BLaER1 treated with 17β-estradiol and CSF1 and Interleukin-3, amounts not matched to agents 10 nM and 100 nM (cell line): ENCODE measurements at regions not wholly inside any gene's neighbourhood (a gene's known extent, or its start where the extent isn't known, plus 50 kb on each side); places are given as distances from the start of the nearest gene placed in this dataset.
A peak's percentile ranks its signal among the peaks of the same experiment; 100 is the strongest.

Experiments used
- H3K27ac ChIP-seq, 11 experiments: shearing (Covaris generic); formaldehyde crosslinking; 2 replicates each; pipeline ENCODE4 v1.8.1; 2022
- H3K27me3 ChIP-seq, 11 experiments: shearing (Covaris generic); formaldehyde crosslinking; 2 replicates each; pipeline ENCODE4 v1.8.1; 2022
- H3K36me3 ChIP-seq, 11 experiments: shearing (Covaris generic); formaldehyde crosslinking; 2 replicates each; pipeline ENCODE4 v1.8.1; 2022
- H3K4me1 ChIP-seq, 10 experiments: shearing (Covaris generic); formaldehyde crosslinking; 2 replicates each; pipeline ENCODE4 v1.8.1; 2022
- H3K4me2 ChIP-seq, 11 experiments: shearing (Covaris generic); formaldehyde crosslinking; 2 replicates each; pipeline ENCODE4 v1.8.1; 2022
- H3K4me3 ChIP-seq, 10 experiments: shearing (Covaris generic); formaldehyde crosslinking; 2 replicates each; pipeline ENCODE4 v1.8.1; 2022
- H3K9ac ChIP-seq, 11 experiments: shearing (Covaris generic); formaldehyde crosslinking; 2 replicates each; pipeline ENCODE4 v1.8.1; 2022
- H3K9me3 ChIP-seq, 11 experiments: shearing (Covaris generic); formaldehyde crosslinking; replicated peaks in 1 of 11; 2 replicates each; pipeline ENCODE4 v1.8.1; 2022
- H4K20me1 ChIP-seq, 11 experiments: shearing (Covaris generic); formaldehyde crosslinking; 2 replicates each; pipeline ENCODE4 v1.8.1; 2022
- Cebpa-rat ChIP-seq, 11 experiments: shearing (Covaris generic); IDR thresholded peaks; 2 replicates each; pipeline ENCODE4 v1.8.1; 2022

GRCh38 chr3:180457225-180457624 lies 144.7 kb upstream of the TTC14 start:
- H3K4me1 ChIP-seq, result peaks cover 0 to 26% (median 0%) of the 10 kb centered on the region in 10 experiments; a peak in 4 of 20 replicates
- H3K9me3 ChIP-seq, result no peaks in the 10 kb centered on the region
- H3K4me2 ChIP-seq, result peak overlapping the region in 2 of 11 experiments; percentile 34 to 51; a peak in 3 of 22 replicates
- H3K27ac ChIP-seq, result peak overlapping the region in 1 of 11 experiments; percentile 35; a peak in 2 of 22 replicates
- no peak for TF ChIP-seq Cebpa-rat (IDR thresholded peaks at IDR 0.05)
- H3K9ac ChIP-seq, result no peak overlapping the region
- no peaks in the 10 kb centered on the region for H3K27me3 ChIP-seq
- H3K36me3 ChIP-seq, result no peaks in the 10 kb centered on the region
- H4K20me1 ChIP-seq, result no peaks in the 10 kb centered on the region
- no peak overlapping the region for H3K4me3 ChIP-seq

- no peak for TF ChIP-seq Cebpa-rat (IDR thresholded peaks at IDR 0.05)
- Histone ChIP-seq H3K9ac (no peak overlapping the region), H3K9me3 (no peaks in the 10 kb centered on the region), H4K20me1 (no peaks in the 10 kb centered on the region), H3K4me2 (no peak overlapping the region), H3K4me3 (no peak overlapping the region), H3K27ac (no peak overlapping the region), H3K27me3 (no peaks in the 10 kb centered on the region), H3K36me3 (no peaks in the 10 kb centered on the region), H3K4me1 (no peaks in the 10 kb centered on the region)
These were observed 135.5 kb upstream of the TTC14 start for GRCh38 chr3:180466401-180467011.

DNA sequence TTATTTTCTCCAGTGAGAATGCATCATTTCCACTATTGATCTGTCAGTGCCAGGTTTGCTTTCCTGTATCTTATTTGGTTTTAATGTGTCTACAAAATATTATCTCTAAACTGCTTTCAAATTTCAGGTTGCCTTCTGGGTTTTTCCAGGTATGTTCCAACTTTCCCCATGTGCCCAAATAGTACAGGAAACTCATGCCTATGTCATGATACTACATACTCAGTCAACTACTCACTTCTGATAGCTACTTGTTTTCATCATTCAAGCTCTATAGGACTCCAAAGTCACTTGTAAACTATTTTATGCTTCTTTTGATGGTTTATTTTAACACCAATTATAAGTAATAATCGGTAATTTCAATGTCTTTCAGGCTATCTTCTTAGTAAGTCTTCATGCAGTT lies 134.8 kb upstream of the TTC14 start:
- no peaks in the 10 kb centered on the region for H3K4me1 ChIP-seq
- no peak for TF ChIP-seq Cebpa-rat (IDR thresholded peaks at IDR 0.05)

DNA sequence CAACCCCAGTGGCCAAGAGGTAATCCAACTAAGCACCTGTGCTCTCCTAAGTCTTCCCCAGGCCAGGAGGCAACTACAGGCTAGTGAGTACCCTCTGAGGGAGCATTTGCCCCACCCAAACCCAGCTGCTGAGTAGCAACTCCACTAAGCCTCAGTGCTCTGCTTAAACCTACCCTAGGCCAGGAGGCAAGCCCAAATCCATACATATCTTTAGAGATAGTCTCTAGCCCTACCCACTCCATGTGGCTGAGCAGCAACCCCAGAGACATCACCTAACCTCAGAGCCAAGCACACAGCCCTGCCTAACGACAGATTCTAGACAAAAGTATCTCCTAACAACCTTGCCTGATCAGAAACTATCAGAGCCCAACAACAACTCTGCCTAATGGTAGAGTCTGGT lies 132.8 kb upstream of the TTC14 start:
- no peaks in the 10 kb centered on the region for H3K4me1 ChIP-seq
- H3K9me3 ChIP-seq, result no peaks in the 10 kb centered on the region
- no peak overlapping the region for H3K9ac ChIP-seq
- H4K20me1 ChIP-seq, result no peaks in the 10 kb centered on the region
- no peak overlapping the region for H3K27ac ChIP-seq
- no peak for TF ChIP-seq Cebpa-rat (IDR thresholded peaks at IDR 0.05)
- no peak overlapping the region for H3K4me2 ChIP-seq
- H3K27me3 ChIP-seq, result no peaks in the 10 kb centered on the region
- H3K36me3 ChIP-seq, result no peaks in the 10 kb centered on the region
- no peak overlapping the region for H3K4me3 ChIP-seq

More for the DNA sequence above, 134.8 kb upstream of the TTC14 start:
- no peak overlapping the region for H3K4me2 ChIP-seq
- H3K36me3 ChIP-seq, result no peaks in the 10 kb centered on the region
- H3K9ac ChIP-seq, result no peak overlapping the region
- H4K20me1 ChIP-seq, result no peaks in the 10 kb centered on the region
- H3K27me3 ChIP-seq, result no peaks in the 10 kb centered on the region
- H3K4me3 ChIP-seq, result no peak overlapping the region
- H3K9me3 ChIP-seq, result no peaks in the 10 kb centered on the region
- H3K27ac ChIP-seq, result no peak overlapping the region

DNA sequence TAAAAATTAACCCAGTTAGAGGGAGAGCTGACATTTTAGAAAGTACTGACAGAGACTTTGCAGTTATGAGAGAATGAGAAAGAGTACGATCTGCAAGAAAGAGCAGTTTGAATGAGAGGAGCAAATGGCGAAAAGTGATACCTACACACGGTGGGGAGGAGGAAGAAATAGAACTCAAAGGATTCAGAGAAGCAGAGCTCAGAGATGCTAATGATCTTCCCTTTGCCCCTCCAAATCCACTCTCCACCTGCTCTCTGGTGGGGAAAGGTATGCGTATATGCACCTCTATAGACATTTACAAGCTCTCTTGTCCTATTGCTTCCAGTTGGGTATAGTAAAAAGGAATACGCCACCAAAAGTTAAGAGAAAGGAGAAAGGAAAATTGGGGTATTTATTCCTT lies 123.3 kb upstream of the TTC14 start:
- Histone ChIP-seq H3K27ac (no peak overlapping the region), H3K27me3 (no peaks in the 10 kb centered on the region), H3K4me2 (no peak overlapping the region), H3K4me3 (no peak overlapping the region), H4K20me1 (no peaks in the 10 kb centered on the region), H3K4me1 (no peaks in the 10 kb centered on the region), H3K36me3 (no peaks in the 10 kb centered on the region), H3K9ac (no peak overlapping the region), H3K9me3 (no peaks in the 10 kb centered on the region)
- TF ChIP-seq Cebpa-rat (IDR thresholded peaks at IDR 0.05), result no peak

- Histone ChIP-seq H3K4me3 (no peak overlapping the region), H3K27me3 (no peaks in the 10 kb centered on the region), H3K4me2 (no peak overlapping the region), H3K27ac (no peak overlapping the region), H4K20me1 (no peaks in the 10 kb centered on the region), H3K9ac (no peak overlapping the region), H3K4me1 (no peaks in the 10 kb centered on the region), H3K9me3 (no peaks in the 10 kb centered on the region), H3K36me3 (no peaks in the 10 kb centered on the region)
- TF ChIP-seq Cebpa-rat (IDR thresholded peaks at IDR 0.05), result no peak
These were observed 109.9 kb upstream of the TTC14 start for GRCh38 chr3:180492047-180492446.

DNA sequence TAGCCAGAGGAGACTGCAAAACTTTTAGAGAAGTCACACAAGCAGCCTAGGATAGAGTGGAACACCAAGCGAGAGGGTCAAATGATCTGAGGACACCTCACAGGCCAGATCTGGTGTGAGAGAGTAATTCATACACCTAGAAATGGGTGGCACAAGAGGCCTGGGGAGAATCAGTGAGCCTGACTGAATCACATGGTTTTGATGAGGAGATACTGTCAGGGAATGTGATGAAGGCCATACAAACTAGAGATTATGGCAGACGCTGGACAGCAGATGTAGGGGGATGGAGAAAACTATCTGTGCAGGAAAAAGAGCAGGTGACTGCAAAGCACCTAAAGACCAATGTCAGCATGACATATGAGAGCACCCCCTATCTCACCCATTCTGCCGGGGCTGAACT lies 105.0 kb upstream of the TTC14 start:
- Histone ChIP-seq H3K4me3 (no peak overlapping the region), H3K27me3 (no peaks in the 10 kb centered on the region), H3K4me1 (no peaks in the 10 kb centered on the region), H4K20me1 (no peaks in the 10 kb centered on the region), H3K9me3 (peaks cover 12 to 24% (median 16%) of the 10 kb centered on the region in 11 experiments; a peak in 21 of 22 replicates), H3K9ac (no peak overlapping the region), H3K27ac (no peak overlapping the region), H3K4me2 (no peak overlapping the region), H3K36me3 (no peaks in the 10 kb centered on the region)
- no peak for TF ChIP-seq Cebpa-rat (IDR thresholded peaks at IDR 0.05)

GRCh38 chr3:180516368-180516767 lies 85.6 kb upstream of the TTC14 start:
- H3K27ac ChIP-seq, result no peak overlapping the region
- no peaks in the 10 kb centered on the region for H3K36me3 ChIP-seq
- no peaks in the 10 kb centered on the region for H3K27me3 ChIP-seq
- peaks cover 0 to 16% (median 11%) of the 10 kb centered on the region in 11 experiments; a peak in 11 of 22 replicates for H3K9me3 ChIP-seq
- no peak overlapping the region for H3K9ac ChIP-seq
- no peaks in the 10 kb centered on the region for H3K4me1 ChIP-seq
- H3K4me2 ChIP-seq, result no peak overlapping the region
- H3K4me3 ChIP-seq, result no peak overlapping the region
- no peaks in the 10 kb centered on the region for H4K20me1 ChIP-seq
- TF ChIP-seq Cebpa-rat (IDR thresholded peaks at IDR 0.05), result no peak

DNA sequence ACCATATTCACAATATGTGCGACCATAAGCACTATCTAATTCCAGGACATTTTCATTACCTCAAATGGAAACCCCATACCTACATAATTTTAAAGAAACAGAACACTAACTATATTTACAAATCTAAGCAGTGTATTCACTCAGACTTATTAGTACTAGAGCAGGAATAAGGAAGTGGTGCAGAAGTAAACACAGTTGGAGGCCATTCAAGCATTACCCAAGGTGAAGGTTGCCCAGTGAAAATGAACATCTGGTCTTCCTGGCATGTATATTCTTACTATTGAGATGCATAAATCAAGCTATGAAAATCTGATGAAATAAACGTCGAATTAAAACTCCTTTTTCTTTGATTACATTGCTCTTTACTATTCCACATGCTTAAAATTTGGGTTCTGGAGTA lies 78.9 kb upstream of the TTC14 start:
- peaks cover 0 to 12% (median 9%) of the 10 kb centered on the region in 11 experiments; a peak in 10 of 22 replicates for H3K9me3 ChIP-seq
- no peak overlapping the region for H3K9ac ChIP-seq
- H3K36me3 ChIP-seq, result no peaks in the 10 kb centered on the region
- H3K4me1 ChIP-seq, result no peaks in the 10 kb centered on the region
- H3K4me3 ChIP-seq, result no peak overlapping the region
- no peak for TF ChIP-seq Cebpa-rat (IDR thresholded peaks at IDR 0.05)
- no peaks in the 10 kb centered on the region for H4K20me1 ChIP-seq
- H3K27me3 ChIP-seq, result no peaks in the 10 kb centered on the region
- H3K4me2 ChIP-seq, result no peak overlapping the region
- H3K27ac ChIP-seq, result no peak overlapping the region

DNA sequence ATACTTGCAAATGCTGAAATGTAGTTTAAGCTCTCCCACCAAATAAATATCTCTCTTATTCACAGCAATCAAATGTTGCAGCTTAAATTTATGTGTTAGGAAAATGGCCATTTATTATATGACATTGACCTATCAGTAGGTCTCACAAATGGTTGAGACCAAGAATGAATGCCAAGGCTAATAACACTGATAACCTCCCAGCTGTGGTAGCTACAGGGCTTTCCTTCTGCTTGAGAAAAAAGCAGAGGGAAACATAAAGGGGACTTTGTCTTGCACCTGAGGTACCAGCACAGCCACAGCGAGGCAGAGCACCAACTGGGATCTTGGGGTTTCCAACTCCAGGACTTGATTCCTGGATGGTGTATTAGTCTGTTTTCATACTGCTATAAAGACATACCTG lies 73.1 kb upstream of the TTC14 start:
- Histone ChIP-seq H4K20me1 (no peaks in the 10 kb centered on the region), H3K4me1 (no peaks in the 10 kb centered on the region), H3K36me3 (no peaks in the 10 kb centered on the region), H3K27ac (no peak overlapping the region), H3K4me3 (no peak overlapping the region), H3K4me2 (no peak overlapping the region), H3K27me3 (no peaks in the 10 kb centered on the region), H3K9me3 (peaks cover 0 to 12% (median 6%) of the 10 kb centered on the region in 11 experiments; a peak in 11 of 22 replicates), H3K9ac (no peak overlapping the region)
- TF ChIP-seq Cebpa-rat (IDR thresholded peaks at IDR 0.05), result no peak
